ENCODE measurements at regions not wholly inside any gene's neighbourhood (a gene's known extent, or its start where the extent isn't known, plus 50 kb on each side); places are given as distances from the start of the nearest gene placed in this dataset.
"Not testable (repeated sequence)": the region's sequence is repeated elsewhere in the genome, so short reads cannot be mapped to it uniquely, and the experiment has no call there.

DNA sequence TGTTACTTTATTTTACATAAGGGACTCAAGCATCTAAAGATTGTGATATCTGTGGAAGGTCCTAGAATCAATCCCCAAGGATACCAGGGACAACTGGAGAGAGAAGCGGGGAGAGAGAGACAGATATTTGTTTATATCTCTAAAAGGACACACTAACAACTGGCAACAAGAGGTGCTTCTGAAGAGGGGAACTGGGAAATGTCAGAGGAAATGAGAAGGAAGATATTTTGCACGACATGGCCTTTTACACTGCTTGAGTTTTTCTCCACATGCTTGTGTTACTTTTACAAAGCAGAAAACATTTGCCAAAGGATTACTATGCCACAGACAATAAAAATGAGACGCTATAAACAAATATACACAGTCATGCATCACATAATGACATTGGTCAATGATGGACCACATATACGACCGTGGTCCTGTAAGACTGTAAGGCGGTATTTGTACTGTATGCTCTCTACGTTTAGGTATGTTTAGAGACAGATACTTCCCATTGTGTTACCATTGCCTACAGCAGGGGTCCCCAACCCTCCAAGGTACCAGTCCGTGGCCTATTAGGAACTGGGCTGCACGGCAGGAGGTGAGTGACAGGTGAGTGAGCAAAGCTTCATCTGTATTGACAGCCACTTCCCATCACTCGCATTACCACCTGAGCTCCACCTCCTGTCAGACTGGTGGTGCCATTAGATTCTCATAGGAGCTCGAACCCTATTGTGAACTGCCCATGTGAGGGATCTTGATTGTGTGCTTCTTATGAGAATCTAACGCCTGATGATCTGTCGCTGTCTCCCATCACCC is 64.6 kb upstream of the PTPN1 start:
- no peak for DNase-seq (ENCODE audit: low spot score, unreplicated experiment)
- Mint-ChIP-seq H3K9me3 (ENCODE audit: low read depth) (no peaks in the 10 kb centered on the region), H3K36me3 (ENCODE audit: insufficient read depth) (no peaks in the 10 kb centered on the region), H3K27ac (no peak overlapping the region), H3K4me3 (ENCODE audit: low read depth) (no peak overlapping the region), H3K27me3 (peaks cover 26% of the 10 kb centered on the region), H3K4me1 (ENCODE audit: low read depth) (peaks cover 18% of the 10 kb centered on the region)
- no peak for TF ChIP-seq CTCF (IDR thresholded peaks at IDR 0.05; ENCODE audit: unreplicated experiment)

DNA sequence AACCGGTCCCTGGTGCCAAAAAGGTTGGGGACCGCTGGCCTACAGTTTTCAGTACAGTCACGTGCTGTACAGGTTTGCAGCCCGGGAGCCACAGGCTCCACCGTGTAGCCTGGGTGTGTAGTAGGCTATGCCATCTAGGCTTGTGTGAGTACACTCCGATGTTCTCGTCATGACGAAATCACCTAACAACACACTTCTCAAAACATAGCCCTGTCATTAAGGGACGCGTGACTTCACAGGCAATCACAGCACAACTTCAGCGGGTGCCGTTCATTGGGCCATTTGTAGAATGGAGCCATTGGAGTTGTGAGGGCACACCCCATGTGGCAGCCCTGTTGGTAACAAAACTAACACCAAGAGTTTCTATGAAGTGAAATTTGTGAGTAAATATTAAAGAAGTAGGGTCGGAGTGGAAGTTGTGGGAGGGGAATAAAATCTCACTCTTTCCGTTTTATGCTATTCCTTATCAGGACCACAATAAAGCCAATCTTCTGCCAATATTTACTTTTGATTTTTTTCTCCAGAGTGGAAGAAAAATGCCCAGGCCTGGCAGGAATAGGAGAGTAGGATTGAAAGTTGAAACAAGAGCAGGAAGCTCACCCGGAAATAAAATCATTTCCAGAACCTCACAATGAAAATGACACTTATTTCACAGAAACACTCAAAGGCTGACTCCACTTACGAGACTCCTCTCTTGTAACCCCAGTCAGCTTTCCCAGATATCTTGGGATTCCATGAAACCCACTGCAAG is 63.7 kb upstream of the PTPN1 start:
- Mint-ChIP-seq H3K27ac (no peak overlapping the region), H3K27me3 (peaks cover 27% of the 10 kb centered on the region), H3K9me3 (ENCODE audit: low read depth) (no peaks in the 10 kb centered on the region), H3K4me3 (ENCODE audit: low read depth) (no peak overlapping the region), H3K4me1 (ENCODE audit: low read depth) (peaks cover 23% of the 10 kb centered on the region), H3K36me3 (ENCODE audit: insufficient read depth) (no peaks in the 10 kb centered on the region)
- TF ChIP-seq CTCF (IDR thresholded peaks at IDR 0.05; ENCODE audit: unreplicated experiment): no peak
- DNase-seq (ENCODE audit: low spot score, unreplicated experiment): no peak

- H3K4me3 Mint-ChIP-seq (ENCODE audit: low read depth): no peak overlapping the region
- H3K27ac Mint-ChIP-seq: peak overlapping the region; percentile 71
- peaks cover 23% of the 10 kb centered on the region for H3K4me1 Mint-ChIP-seq (ENCODE audit: low read depth)
- no peaks in the 10 kb centered on the region for H3K9me3 Mint-ChIP-seq (ENCODE audit: low read depth)
- no peak for DNase-seq (ENCODE audit: low spot score, unreplicated experiment)
- H3K36me3 Mint-ChIP-seq (ENCODE audit: insufficient read depth): no peaks in the 10 kb centered on the region
- TF ChIP-seq CTCF (IDR thresholded peaks at IDR 0.05; ENCODE audit: unreplicated experiment): no peak
- H3K27me3 Mint-ChIP-seq: peaks cover 33% of the 10 kb centered on the region
Measured at GRCh38 chr20:50447102-50447804, 62.9 kb upstream of the PTPN1 start.

- no peaks in the 10 kb centered on the region for H3K36me3 Mint-ChIP-seq (ENCODE audit: insufficient read depth)
- no peaks in the 10 kb centered on the region for H3K9me3 Mint-ChIP-seq (ENCODE audit: low read depth)
- H3K4me3 Mint-ChIP-seq (ENCODE audit: low read depth): no peak overlapping the region
- H3K27ac Mint-ChIP-seq: peak overlapping the region; percentile 71
- TF ChIP-seq CTCF (IDR thresholded peaks at IDR 0.05; ENCODE audit: unreplicated experiment): no peak
- H3K4me1 Mint-ChIP-seq (ENCODE audit: low read depth): peaks cover 19% of the 10 kb centered on the region
- H3K27me3 Mint-ChIP-seq: peaks cover 33% of the 10 kb centered on the region
- no peak for DNase-seq (ENCODE audit: low spot score, unreplicated experiment)
Measured at GRCh38 chr20:50447817-50448216, 62.4 kb upstream of the PTPN1 start.

GRCh38 chr20:50448625-50449403 is 61.4 kb upstream of the PTPN1 start:
- H3K36me3 Mint-ChIP-seq (ENCODE audit: insufficient read depth); H3K9me3 Mint-ChIP-seq (ENCODE audit: low read depth); H3K4me3 Mint-ChIP-seq (ENCODE audit: low read depth); H3K27ac Mint-ChIP-seq; DNase-seq (ENCODE audit: low spot score, unreplicated experiment): not testable (repeated sequence)
- Mint-ChIP-seq H3K4me1 (ENCODE audit: low read depth) (peaks cover 17% of the 10 kb centered on the region), H3K27me3 (peaks cover 41% of the 10 kb centered on the region)

All from progenitor cell of endocrine pancreas (in vitro differentiated cells).